ENCODE measurements at regions not wholly inside any gene's neighbourhood (a gene's known extent, or its start where the extent isn't known, plus 50 kb on each side); places are given as distances from the start of the nearest gene placed in this dataset.
"Not testable (repeated sequence)": the region's sequence is repeated elsewhere in the genome, so short reads cannot be mapped to it uniquely, and the experiment has no call there.

- H3K56ac ChIP-seq (ENCODE audit: extremely low read depth, insufficient read depth, low read length); H2BK20ac ChIP-seq (ENCODE audit: low read depth, low read length); BruUV-seq (replicated peaks); H3K27me3 ChIP-seq (ENCODE audit: control insufficient read depth, insufficient read depth, low read length); H3K4me2 ChIP-seq (ENCODE audit: low read depth, low read length); DNase-seq; H2BK120ac ChIP-seq (ENCODE audit: low read depth, low read length); in situ Hi-C loops (cut with MboI; ENCODE audit: low sequenced_read_pairs); H3K18ac ChIP-seq (ENCODE audit: low read depth, low read length); CTCF ChIA-PET; H2AK9ac ChIP-seq (replicated peaks; ENCODE audit: low read depth, low read length, poor library complexity); H3K79me1 ChIP-seq (ENCODE audit: low read depth in 1 of 2, low read length in 2 of 2); H3K4me1 ChIP-seq (ENCODE audit: control insufficient read depth, insufficient read depth, low read length); H2AFZ ChIP-seq (replicated peaks; ENCODE audit: low read length, poor library complexity); H3K27ac ChIP-seq (ENCODE audit: insufficient read depth, low read length); dilution Hi-C loops (cut with HindIII; ENCODE audit: low sequenced_read_pairs, unreplicated experiment); H3K14ac ChIP-seq (replicated peaks; ENCODE audit: low read depth, low read length); H3K4me3 ChIP-seq (ENCODE audit: insufficient read depth, low read depth, low read length); H3K23ac ChIP-seq (ENCODE audit: low read depth, low read length); H4K91ac ChIP-seq (ENCODE audit: insufficient read depth, low read depth, low read length); H4K5ac ChIP-seq (ENCODE audit: low read depth, low read length); H3K4ac ChIP-seq (ENCODE audit: low read depth, low read length); H4K20me1 ChIP-seq (ENCODE audit: insufficient read depth, low read length); intact Hi-C loops (cut with micrococcal nuclease); ATAC-seq (ENCODE audit: low read depth); H3K36me3 ChIP-seq (ENCODE audit: control insufficient read depth, insufficient read depth, low read length); H3K9me1 ChIP-seq (ENCODE audit: insufficient read depth, low read length); H3K9ac ChIP-seq (ENCODE audit: low read depth, low read length); H3K9me3 ChIP-seq (ENCODE audit: control insufficient read depth, insufficient read depth, low read length); H2BK5ac ChIP-seq (ENCODE audit: low read depth, low read length, poor library complexity, severe bottlenecking); H2AK5ac ChIP-seq (ENCODE audit: low read depth, low read length); H2BK15ac ChIP-seq (ENCODE audit: low read depth, low read length); POLR2A ChIA-PET (ENCODE audit: unreplicated experiment); H4K8ac ChIP-seq (ENCODE audit: low read depth in 2 of 2, low read length in 2 of 2): not testable (repeated sequence)
- WGBS, 2 experiments (ENCODE audit: extremely low coverage in 2 of 2, insufficient read length in 1 of 2) = 74% methylated on average over 12 of the region's 31 CpGs; no CpG with 5 or more reads in 1 of the 2 experiments
Measured at GRCh38 chr13:82164780-82165395, 1717.4 kb downstream of the SLITRK1 start.

All from IMR-90 (cell line).